ENCODE measurements at regions not wholly inside any gene's neighbourhood (a gene's known extent, or its start where the extent isn't known, plus 50 kb on each side); places are given as distances from the start of the nearest gene placed in this dataset.

- TF ChIP-seq REST (IDR thresholded peaks at IDR 0.05) = no peak
- WGBS = 66% methylated on average over 1 of the region's 1 CpG
These were observed 439.1 kb downstream of the XYLT1 start for GRCh38 chr16:17031484-17032268.

GRCh38 chr16:17032332-17032731, 438.4 kb downstream of the XYLT1 start:
- no peak for TF ChIP-seq REST (IDR thresholded peaks at IDR 0.05)
- TF ChIP-seq YY1 (IDR thresholded peaks at IDR 0.05) = no peak
- no peak for TF ChIP-seq HNF4G (IDR thresholded peaks at IDR 0.05)
- TF ChIP-seq JUND (IDR thresholded peaks at IDR 0.05) = no peak
- no peak for TF ChIP-seq CTCF (IDR thresholded peaks at IDR 0.05; ENCODE audit: low read depth, low read length, missing input control)
- TF ChIP-seq MAX (IDR thresholded peaks at IDR 0.05) = no peak
- no peak for TF ChIP-seq HNF4A (conservative IDR thresholded peaks at IDR 0.05)
- TF ChIP-seq GABPA (IDR thresholded peaks at IDR 0.05 in 1 of 2, conservative IDR thresholded peaks at IDR 0.05 in 1 of 2) = no peak
- TF ChIP-seq RXRA (IDR thresholded peaks at IDR 0.05) = no peak
- no peak for TF ChIP-seq EGR1 (IDR thresholded peaks at IDR 0.05; ENCODE audit: low read depth in 2 of 2)
- no peak for TF ChIP-seq RAD21 (IDR thresholded peaks at IDR 0.05)
- TF ChIP-seq SP1 (IDR thresholded peaks at IDR 0.05) = no peak
- no peak for TF ChIP-seq ATF3 (IDR thresholded peaks at IDR 0.05)
- no peak for TF ChIP-seq FOXA1 (IDR thresholded peaks at IDR 0.05)
- TF ChIP-seq FOXA2 (IDR thresholded peaks at IDR 0.05) = no peak
- TF ChIP-seq ZBTB33 (IDR thresholded peaks at IDR 0.05) = no peak
- TF ChIP-seq NR2F2 (IDR thresholded peaks at IDR 0.05) = no peak
- TF ChIP-seq TAF1 (conservative IDR thresholded peaks at IDR 0.05) = no peak
- H3K27ac ChIP-seq (ENCODE audit: low read depth in 1 of 2, low read length in 2 of 2) = no peak overlapping the region
- no peaks in the 10 kb centered on the region for H3K4me1 ChIP-seq (ENCODE audit: control insufficient read depth in 4 of 4, insufficient read depth in 4 of 4, low read length in 3 of 4)
- H3K9ac ChIP-seq (ENCODE audit: low read depth in 1 of 2, low read length in 2 of 2) = no peak overlapping the region
- no peaks in the 10 kb centered on the region for H3K27me3 ChIP-seq (ENCODE audit: control insufficient read depth in 4 of 4, insufficient read depth in 4 of 4, low read length in 3 of 4)
- H3K9me3 ChIP-seq (ENCODE audit: control insufficient read depth in 4 of 4, low read length in 3 of 4) = peaks cover 0 to 6% (median 3%) of the 10 kb centered on the region in 4 donors
- no peaks in the 10 kb centered on the region for H3K36me3 ChIP-seq (ENCODE audit: control insufficient read depth in 4 of 4, insufficient read depth in 3 of 4, low read depth in 1 of 4, low read length in 3 of 4)
- 80% methylated on average over 6 of the region's 6 CpGs for WGBS
- H3K4me3 ChIP-seq (ENCODE audit: low read depth in 1 of 3, low read length in 3 of 3) = no peak overlapping the region
- DNase-seq (ENCODE audit: low spot score) = no peak

More at GRCh38 chr16:17031484-17032268, 439.1 kb downstream of the XYLT1 start:
- Histone ChIP-seq H3K36me3 (ENCODE audit: control insufficient read depth in 4 of 4, insufficient read depth in 3 of 4, low read depth in 1 of 4, low read length in 3 of 4) (no peaks in the 10 kb centered on the region), H3K9me3 (ENCODE audit: control insufficient read depth in 4 of 4, low read length in 3 of 4) (peaks cover 0 to 6% (median 3%) of the 10 kb centered on the region in 4 donors), H3K27me3 (ENCODE audit: control insufficient read depth in 4 of 4, insufficient read depth in 4 of 4, low read length in 3 of 4) (no peaks in the 10 kb centered on the region), H3K27ac (ENCODE audit: low read depth in 1 of 2, low read length in 2 of 2) (no peak overlapping the region), H3K4me3 (ENCODE audit: low read depth in 1 of 3, low read length in 3 of 3) (no peak overlapping the region), H3K9ac (ENCODE audit: low read depth in 1 of 2, low read length in 2 of 2) (no peak overlapping the region), H3K4me1 (ENCODE audit: control insufficient read depth in 4 of 4, insufficient read depth in 4 of 4, low read length in 3 of 4) (no peaks in the 10 kb centered on the region)
- no peak for DNase-seq (ENCODE audit: low spot score)

All from liver (tissue), 8 donors.